Fibroblast of lung (primary cell): ENCODE measurements at regions not wholly inside any gene's neighbourhood (a gene's known extent, or its start where the extent isn't known, plus 50 kb on each side); places are given as distances from the start of the nearest gene placed in this dataset.

Experiments used
- DNase-seq, 2 donors: peaks; one replicate each; pipeline versions ENCODE4 v3.0.0 to v3.0.0-alpha.2; 2010; ENCODE audit warnings: low read depth in 2 of 2
- H2AFZ ChIP-seq: 2 replicates; pipeline ENCODE4 v1.5.1; 2012; ENCODE audit warnings: low read length, control low read depth, inconsistent platforms
- H3K27ac ChIP-seq: 2 replicates; pipeline ENCODE4 v1.5.1; 2011; ENCODE audit warnings: low read length, control low read depth; ENCODE audit not compliant: insufficient read depth
- H3K27me3 ChIP-seq: 2 replicates; pipeline ENCODE4 v1.5.1; 2011; ENCODE audit warnings: mild to moderate bottlenecking, low read length; ENCODE audit not compliant: control insufficient read depth, insufficient read depth
- H3K36me3 ChIP-seq: 2 replicates; pipeline ENCODE4 v1.5.1; 2011; ENCODE audit warnings: low read length; ENCODE audit not compliant: control insufficient read depth, insufficient read depth
- H3K4me1 ChIP-seq: 2 replicates; pipeline ENCODE4 v1.5.1; 2011; ENCODE audit warnings: low read length; ENCODE audit not compliant: control insufficient read depth, insufficient read depth; ENCODE audit errors: extremely low read depth
- H3K4me2 ChIP-seq: 2 replicates; pipeline ENCODE4 v1.5.1; 2011; ENCODE audit warnings: low read length, control low read depth; ENCODE audit not compliant: insufficient read depth; ENCODE audit errors: extremely low read depth
- H3K4me3 ChIP-seq, 4 experiments: fragments of 200-600 bp in 1 of 4; sonication (generic) in 1 of 4; replicated peaks in 1 of 4; 2 replicates each; pipeline ENCODE4 v1.5.1; 2011 to 2016; ENCODE audit warnings: low read length in 4 of 4, low read depth in 3 of 4, mild to moderate bottlenecking in 3 of 4, control low read depth in 2 of 4, inconsistent platforms in 1 of 4, mixed read lengths in 1 of 4; ENCODE audit not compliant: insufficient read depth in 1 of 4; ENCODE audit errors: control extremely low read depth in 1 of 4
- H3K79me2 ChIP-seq: 2 replicates; pipeline ENCODE4 v1.5.1; 2012; ENCODE audit warnings: mild to moderate bottlenecking, low read length, inconsistent platforms; ENCODE audit not compliant: control insufficient read depth, insufficient read depth
- H3K9ac ChIP-seq: 2 replicates; pipeline ENCODE4 v1.5.1; 2011; ENCODE audit warnings: mild to moderate bottlenecking, low read length, control low read depth; ENCODE audit not compliant: insufficient read depth
- H3K9me3 ChIP-seq: 2 replicates; pipeline ENCODE4 v1.5.1; 2012; ENCODE audit warnings: low read depth, low read length; ENCODE audit not compliant: control insufficient read depth, insufficient read depth
- H4K20me1 ChIP-seq: 2 replicates; pipeline ENCODE4 v1.5.1; 2011; ENCODE audit warnings: low read length; ENCODE audit not compliant: control insufficient read depth, insufficient read depth; ENCODE audit errors: extremely low read depth
- CTCF ChIP-seq, 2 donors: IDR thresholded peaks in 1 of 2; conservative IDR thresholded peaks in 1 of 2; 1 replicate in 1 of 2; 2 replicates in 1 of 2; pipeline ENCODE4 v1.5.1; 2011 to 2012; ENCODE audit warnings: low read length in 2 of 2, control low read depth in 1 of 2, inconsistent platforms in 1 of 2, low read depth in 1 of 2, mild to moderate bottlenecking in 1 of 2
- EZH2 ChIP-seq: IDR thresholded peaks from 2 replicates; pipeline ENCODE4 v1.5.1; 2012; ENCODE audit warnings: low read length, control low read depth, mild to moderate bottlenecking; ENCODE audit errors: missing control alignments

- TF ChIP-seq EZH2 (no peak), CTCF (conservative IDR thresholded peaks at IDR 0.05 in 1 of 2, IDR thresholded peaks at IDR 0.05 in 1 of 2; ENCODE audit: low read depth in 1 of 2, low read length in 2 of 2) (no peak)
- Histone ChIP-seq H3K27ac (no peak overlapping the region), H3K9me3 (no peaks in the 10 kb centered on the region), H3K79me2 (no peaks in the 10 kb centered on the region), H4K20me1 (no peaks in the 10 kb centered on the region), H3K4me1 (no peaks in the 10 kb centered on the region), H3K27me3 (no peaks in the 10 kb centered on the region), H3K36me3 (no peaks in the 10 kb centered on the region), H3K4me2 (no peak overlapping the region), H2AFZ (no peak overlapping the region), H3K9ac (no peak overlapping the region), H3K4me3 (no peak overlapping the region)
- DNase-seq = no peak
Observed at GRCh38 chr6:145263778-145264211, 471.5 kb downstream of the EPM2A start.

GRCh38 chr6:145266432-145267075 is 468.8 kb downstream of the EPM2A start:
- DNase-seq = no peak
- H3K9me3 ChIP-seq = no peaks in the 10 kb centered on the region
- H3K4me1 ChIP-seq = no peaks in the 10 kb centered on the region
- H3K27ac ChIP-seq = no peak overlapping the region
- no peak overlapping the region for H3K9ac ChIP-seq
- no peak overlapping the region for H2AFZ ChIP-seq
- no peaks in the 10 kb centered on the region for H3K79me2 ChIP-seq
- H3K4me2 ChIP-seq = no peak overlapping the region
- H3K27me3 ChIP-seq = no peaks in the 10 kb centered on the region
- no peaks in the 10 kb centered on the region for H4K20me1 ChIP-seq
- H3K4me3 ChIP-seq = no peak overlapping the region
- H3K36me3 ChIP-seq = no peaks in the 10 kb centered on the region
- no peak for TF ChIP-seq CTCF (conservative IDR thresholded peaks at IDR 0.05 in 1 of 2, IDR thresholded peaks at IDR 0.05 in 1 of 2; ENCODE audit: low read depth in 1 of 2, low read length in 2 of 2)

DNA sequence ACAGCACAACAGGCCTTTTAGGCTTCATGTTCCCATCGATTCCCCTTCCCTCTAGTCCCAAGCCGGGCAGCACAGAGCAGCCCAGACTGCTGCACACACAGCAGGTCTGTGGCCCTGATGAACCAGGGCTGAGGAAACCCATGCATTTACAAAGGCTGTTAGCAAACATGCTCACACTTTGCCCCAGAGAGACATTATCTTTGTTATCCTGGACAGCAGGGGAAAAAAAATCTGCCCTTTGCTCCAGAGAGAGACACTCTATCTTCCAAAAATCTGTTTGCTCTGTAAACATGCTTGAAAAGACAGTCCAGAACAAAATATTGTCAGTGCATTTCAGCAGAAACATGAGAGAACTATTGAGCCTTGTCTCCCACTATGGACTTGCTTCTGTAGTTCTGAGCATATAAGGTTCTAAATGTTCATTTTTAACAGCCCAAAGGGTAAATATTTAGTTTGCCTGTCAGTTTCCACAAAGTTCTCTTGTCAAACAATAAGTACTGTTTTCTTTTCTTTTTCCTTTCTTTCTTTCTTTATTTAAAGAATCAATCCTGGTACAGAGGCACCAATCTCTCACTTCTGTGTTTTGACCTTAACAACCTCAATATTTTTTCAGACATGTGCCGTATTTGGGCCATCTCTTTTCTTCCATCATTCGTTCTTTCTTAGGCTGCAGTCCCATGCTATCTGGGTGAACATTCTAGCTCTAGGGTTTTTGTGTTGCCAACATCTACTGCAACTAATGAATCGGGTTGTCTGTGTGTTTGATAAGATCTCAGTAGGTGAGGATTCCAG is 468.0 kb downstream of the EPM2A start:
- no peak overlapping the region for H3K27ac ChIP-seq
- H3K4me1 ChIP-seq = no peaks in the 10 kb centered on the region
- H3K9me3 ChIP-seq = no peaks in the 10 kb centered on the region
- H3K27me3 ChIP-seq = no peaks in the 10 kb centered on the region
- no peak for TF ChIP-seq CTCF (conservative IDR thresholded peaks at IDR 0.05 in 1 of 2, IDR thresholded peaks at IDR 0.05 in 1 of 2; ENCODE audit: low read depth in 1 of 2, low read length in 2 of 2)
- TF ChIP-seq EZH2 = no peak
- no peaks in the 10 kb centered on the region for H3K79me2 ChIP-seq
- peak in 1 of 2 donors; percentile 4 for DNase-seq
- no peaks in the 10 kb centered on the region for H3K36me3 ChIP-seq
- no peak overlapping the region for H3K9ac ChIP-seq
- no peak overlapping the region for H3K4me3 ChIP-seq
- no peak overlapping the region for H2AFZ ChIP-seq
- no peak overlapping the region for H3K4me2 ChIP-seq
- H4K20me1 ChIP-seq = no peaks in the 10 kb centered on the region
